ENCODE measurements at regions not wholly inside any gene's neighbourhood (a gene's known extent, or its start where the extent isn't known, plus 50 kb on each side); places are given as distances from the start of the nearest gene placed in this dataset.

DNA sequence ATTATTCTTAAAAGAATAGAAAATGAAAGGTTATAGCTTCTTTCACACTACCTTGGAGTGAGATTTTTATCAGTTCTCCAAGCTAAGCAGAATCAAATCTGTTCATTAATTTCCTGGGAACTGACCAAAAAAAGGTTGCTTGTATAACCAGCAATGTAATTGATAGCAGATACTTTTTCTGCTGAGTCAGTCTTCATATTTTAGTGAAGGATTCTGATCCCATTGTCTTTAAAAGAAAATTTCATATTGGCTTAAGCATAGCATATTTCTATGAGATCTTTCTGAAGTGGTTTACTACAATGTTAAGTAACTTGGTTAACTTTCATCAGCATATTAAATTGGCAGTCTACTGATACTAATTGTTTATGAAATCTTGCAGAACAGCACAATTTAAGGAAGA lies 338.0 kb downstream of the TMX3 start:
- TF ChIP-seq, protein P1, sequence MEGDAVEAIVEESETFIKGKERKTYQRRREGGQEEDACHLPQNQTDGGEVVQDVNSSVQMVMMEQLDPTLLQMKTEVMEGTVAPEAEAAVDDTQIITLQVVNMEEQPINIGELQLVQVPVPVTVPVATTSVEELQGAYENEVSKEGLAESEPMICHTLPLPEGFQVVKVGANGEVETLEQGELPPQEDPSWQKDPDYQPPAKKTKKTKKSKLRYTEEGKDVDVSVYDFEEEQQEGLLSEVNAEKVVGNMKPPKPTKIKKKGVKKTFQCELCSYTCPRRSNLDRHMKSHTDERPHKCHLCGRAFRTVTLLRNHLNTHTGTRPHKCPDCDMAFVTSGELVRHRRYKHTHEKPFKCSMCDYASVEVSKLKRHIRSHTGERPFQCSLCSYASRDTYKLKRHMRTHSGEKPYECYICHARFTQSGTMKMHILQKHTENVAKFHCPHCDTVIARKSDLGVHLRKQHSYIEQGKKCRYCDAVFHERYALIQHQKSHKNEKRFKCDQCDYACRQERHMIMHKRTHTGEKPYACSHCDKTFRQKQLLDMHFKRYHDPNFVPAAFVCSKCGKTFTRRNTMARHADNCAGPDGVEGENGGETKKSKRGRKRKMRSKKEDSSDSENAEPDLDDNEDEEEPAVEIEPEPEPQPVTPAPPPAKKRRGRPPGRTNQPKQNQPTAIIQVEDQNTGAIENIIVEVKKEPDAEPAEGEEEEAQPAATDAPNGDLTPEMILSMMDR (IDR thresholded peaks at IDR 0.05; ENCODE audit: low read depth, low read length, missing control alignments): no peak
- DNase-seq (ENCODE audit: extremely low read depth, low read depth): no peak
- H3K4me3 ChIP-seq (replicated peaks; ENCODE audit: low read depth, low read length): no peak overlapping the region

DNA sequence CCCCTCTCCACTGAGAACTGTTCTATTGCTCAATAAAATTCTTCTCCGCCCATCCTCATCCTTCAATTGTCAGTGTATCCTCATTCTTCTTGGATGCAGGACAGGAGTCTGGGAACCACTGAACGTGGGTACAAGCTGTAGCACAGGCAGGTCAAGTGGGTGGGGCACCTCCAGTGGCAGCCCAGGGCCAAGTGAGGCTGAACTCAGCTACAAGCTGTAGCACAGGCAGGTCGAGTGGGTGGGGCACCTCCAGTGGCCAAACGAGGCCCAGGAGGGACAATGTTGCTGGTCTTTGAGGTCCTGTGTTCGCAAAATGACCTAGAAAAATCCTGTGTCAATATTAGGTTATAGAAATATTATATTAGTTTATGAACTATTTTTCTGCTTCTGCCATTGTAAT lies 352.0 kb downstream of the TMX3 start:
- TF ChIP-seq, protein P1 (IDR thresholded peaks at IDR 0.05; ENCODE audit: low read depth, low read length, missing control alignments): no peak
- no peak for DNase-seq (ENCODE audit: extremely low read depth, low read depth)
- H3K4me3 ChIP-seq (replicated peaks; ENCODE audit: low read depth, low read length): no peak overlapping the region

DNA sequence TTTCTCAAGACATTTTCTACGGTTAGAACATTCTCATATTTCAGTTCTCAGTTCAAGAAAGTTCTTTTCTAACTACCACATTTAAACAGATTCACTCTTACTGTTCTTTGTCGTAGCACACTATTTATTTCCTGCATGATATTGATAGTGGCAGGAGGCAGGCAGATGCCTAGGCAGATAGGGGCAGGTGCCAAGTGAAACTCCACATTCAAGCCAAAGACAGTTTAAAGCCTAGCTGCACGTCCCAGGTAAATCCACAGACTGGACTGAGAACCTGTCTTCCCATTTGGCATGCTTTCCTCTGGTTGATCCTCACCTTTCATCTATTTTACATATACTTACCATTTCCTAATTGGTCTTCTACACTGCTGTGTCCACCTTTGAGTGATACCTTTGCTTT lies 359.3 kb downstream of the TMX3 start:
- H3K4me3 ChIP-seq (replicated peaks; ENCODE audit: low read depth, low read length): no peak overlapping the region
- TF ChIP-seq, protein P1 (IDR thresholded peaks at IDR 0.05; ENCODE audit: low read depth, low read length, missing control alignments): no peak
- no peak for DNase-seq (ENCODE audit: extremely low read depth, low read depth)

DNA sequence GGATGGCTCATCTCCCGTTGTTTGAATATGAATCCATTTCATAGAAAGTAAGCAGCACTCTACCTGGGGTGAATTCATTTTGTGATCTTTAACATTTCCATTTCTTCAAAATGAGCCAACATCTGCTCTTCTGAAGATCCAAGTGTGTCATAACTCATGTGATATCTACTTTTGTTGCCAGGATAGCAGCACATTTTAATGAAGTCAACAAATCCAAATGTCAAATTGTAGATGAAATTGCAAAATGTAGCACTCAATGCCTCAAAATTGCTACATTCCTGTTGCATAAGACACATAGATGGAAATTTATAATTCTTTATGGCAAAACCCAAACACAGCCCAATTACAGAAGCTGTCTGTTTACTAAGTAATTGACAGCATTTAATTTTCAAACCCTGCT lies 360.7 kb downstream of the TMX3 start:
- H3K4me3 ChIP-seq (replicated peaks; ENCODE audit: low read depth, low read length): no peak overlapping the region
- DNase-seq (ENCODE audit: extremely low read depth, low read depth): no peak
- TF ChIP-seq, protein P1 (IDR thresholded peaks at IDR 0.05; ENCODE audit: low read depth, low read length, missing control alignments): no peak

DNA sequence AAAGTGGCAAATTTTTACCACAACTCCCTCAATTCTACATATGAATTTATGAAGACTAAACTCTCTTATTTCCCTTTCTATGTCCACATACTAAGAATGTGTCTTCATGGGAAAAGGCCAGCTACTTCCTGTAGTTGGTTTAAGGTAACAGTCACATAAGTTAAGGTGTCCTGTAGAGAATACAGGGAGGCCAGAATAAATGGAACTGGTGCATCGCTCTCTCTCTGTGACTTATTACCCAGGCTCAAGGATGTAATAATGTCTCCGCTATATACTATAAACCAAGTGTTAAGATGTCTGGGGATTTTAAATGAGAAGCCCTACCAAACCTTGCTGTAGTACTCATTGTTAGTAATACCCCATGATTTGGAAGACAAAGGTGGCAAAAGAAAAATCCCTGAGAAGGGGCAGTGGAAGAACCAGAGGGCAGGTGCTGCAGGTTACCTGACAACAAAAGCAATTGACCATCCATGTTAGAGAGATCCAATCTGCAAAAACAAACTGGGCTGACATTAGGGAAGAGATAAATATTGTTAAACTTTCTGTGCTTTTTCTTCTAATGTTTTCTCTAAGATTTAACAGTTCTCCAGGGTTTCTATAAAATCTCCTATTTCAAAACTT lies 372.8 kb downstream of the TMX3 start:
- TF ChIP-seq, protein P1 (IDR thresholded peaks at IDR 0.05; ENCODE audit: low read depth, low read length, missing control alignments): no peak

DNA sequence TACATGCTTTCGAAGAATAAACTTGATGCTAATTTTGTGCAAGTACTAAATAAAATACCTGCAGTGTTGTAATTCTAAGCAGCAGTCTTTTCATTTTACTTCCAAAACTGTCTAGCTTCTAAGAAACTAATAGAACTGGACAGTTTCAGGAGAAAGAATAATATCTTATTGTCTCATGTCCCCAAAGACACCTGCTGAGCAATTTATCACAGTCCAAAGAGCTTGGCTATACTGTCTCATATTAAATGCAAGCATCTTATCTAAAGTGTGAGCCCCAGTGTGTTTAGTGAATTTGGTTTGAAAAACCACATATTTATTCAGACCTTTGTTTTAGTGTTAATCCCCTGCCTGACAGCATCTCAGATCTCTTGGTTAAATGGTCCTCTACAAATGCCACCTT lies 374.3 kb downstream of the TMX3 start:
- TF ChIP-seq, protein P1 (IDR thresholded peaks at IDR 0.05; ENCODE audit: low read depth, low read length, missing control alignments): no peak
- no peak overlapping the region for H3K4me3 ChIP-seq (replicated peaks; ENCODE audit: low read depth, low read length)
- no peak for DNase-seq (ENCODE audit: extremely low read depth, low read depth)

More for the DNA sequence above, 372.8 kb downstream of the TMX3 start:
- DNase-seq (ENCODE audit: extremely low read depth, low read depth): no peak
- H3K4me3 ChIP-seq (replicated peaks; ENCODE audit: low read depth, low read length): no peak overlapping the region

DNA sequence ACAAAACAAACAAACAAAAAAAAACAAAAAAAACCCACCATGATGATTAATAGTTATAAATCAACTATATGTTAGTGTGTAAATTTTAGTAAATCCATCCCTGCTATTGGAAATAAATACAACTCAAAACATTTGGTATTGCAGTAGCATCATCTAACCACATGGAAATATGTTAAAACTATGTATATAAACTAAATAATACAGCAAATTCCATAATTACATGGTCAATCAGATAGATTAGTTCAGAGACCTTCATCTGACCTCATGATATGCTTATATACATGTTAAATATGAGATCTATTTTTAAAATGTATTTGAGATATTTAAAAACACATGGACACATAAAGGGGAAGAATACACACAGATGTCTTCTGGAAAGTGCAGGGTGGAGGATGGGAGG lies 384.2 kb downstream of the TMX3 start:
- TF ChIP-seq, protein P1 (IDR thresholded peaks at IDR 0.05; ENCODE audit: low read depth, low read length, missing control alignments): no peak
- DNase-seq (ENCODE audit: extremely low read depth, low read depth): no peak
- H3K4me3 ChIP-seq (replicated peaks; ENCODE audit: low read depth, low read length): no peak overlapping the region
